HG02938 (cell line): ENCODE measurements at regions not wholly inside any gene's neighbourhood (a gene's known extent, or its start where the extent isn't known, plus 50 kb on each side); places are given as distances from the start of the nearest gene placed in this dataset.

Experiments
- ATAC-seq: cut with Tn5 transposase; IDR thresholded peaks from one replicate; pipeline ENCODE4 v1.9.1; 2021; ENCODE audit warnings: mild to moderate bottlenecking, moderate library complexity; ENCODE audit not compliant: unreplicated experiment

DNA sequence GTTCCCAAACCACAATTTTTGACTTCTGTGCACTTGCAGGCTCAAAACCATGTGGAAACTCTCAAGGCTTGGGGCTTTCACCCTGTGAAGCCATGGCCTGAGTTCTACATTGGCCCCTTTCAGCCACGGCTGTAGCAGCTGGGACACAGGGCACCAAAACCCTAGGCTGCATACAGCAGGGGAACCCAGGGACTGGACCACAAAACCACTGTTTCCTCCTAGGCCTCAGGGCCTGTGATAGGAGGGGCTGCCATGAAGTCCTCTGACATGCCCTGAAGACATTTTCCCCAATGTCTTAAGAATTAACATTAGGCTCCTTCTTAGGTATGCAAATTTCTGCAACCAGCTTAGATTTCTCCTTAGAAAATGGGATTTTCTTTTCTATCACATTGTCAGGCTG is 312.1 kb upstream of the TUSC1 start:
- ATAC-seq, result no peak

DNA sequence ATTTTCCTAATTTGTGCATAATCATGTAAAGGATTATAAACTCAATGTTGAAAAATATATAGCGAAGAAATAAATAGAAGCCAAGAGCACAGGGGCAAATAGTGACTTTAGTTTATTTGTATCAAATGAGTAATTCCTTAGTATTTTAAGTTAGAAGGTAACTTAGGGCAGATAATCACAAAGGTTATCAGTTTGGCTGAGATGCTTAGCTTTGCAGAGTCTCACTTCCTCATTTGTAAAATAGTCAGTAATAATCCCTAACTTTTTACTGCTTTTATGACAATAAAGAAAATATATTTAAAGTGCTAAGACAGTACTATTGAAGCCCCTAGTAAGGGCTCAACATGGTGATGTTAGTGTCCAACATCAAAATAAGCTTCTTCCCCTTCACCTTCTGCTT is 297.4 kb upstream of the TUSC1 start:
- ATAC-seq, result no peak

DNA sequence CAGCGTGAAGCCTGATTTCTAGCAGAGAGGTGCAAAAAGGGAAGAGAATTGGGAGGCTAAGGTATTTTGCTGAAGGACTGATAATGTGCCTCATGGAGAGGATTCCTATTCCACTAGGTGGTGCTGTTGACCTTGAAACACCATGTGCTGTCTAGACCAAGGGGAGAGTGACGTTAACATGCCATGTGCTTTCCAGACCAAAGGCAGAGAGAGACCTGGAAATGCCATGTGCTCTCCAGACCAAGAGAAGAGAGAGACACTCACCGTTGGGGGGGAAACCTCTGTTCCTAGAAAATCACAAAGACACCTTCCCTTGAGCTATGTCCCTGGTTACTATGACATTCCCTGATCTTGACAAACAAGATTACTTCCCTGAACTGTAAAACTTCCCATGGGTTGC is 286.0 kb upstream of the TUSC1 start:
- no peak for ATAC-seq

DNA sequence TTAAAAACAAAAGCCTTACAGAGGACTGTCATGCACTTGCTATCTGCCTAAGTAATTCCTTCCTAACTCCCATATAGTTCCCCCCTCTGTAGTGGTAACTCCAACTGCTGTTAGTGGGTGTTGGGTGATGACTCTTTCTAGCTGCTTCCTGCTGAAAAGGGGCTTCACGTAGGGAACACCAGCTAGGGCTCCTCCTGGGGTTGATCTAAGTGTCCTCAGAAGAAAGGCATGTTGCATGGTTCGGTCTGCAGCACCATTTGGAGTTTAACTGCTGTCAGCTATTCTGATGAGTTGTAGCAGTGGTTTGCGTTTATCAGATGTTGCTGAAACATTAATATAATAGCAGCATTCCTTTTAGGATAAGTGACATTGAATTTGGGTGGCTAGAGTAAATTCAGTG is 281.9 kb upstream of the TUSC1 start:
- no peak for ATAC-seq

DNA sequence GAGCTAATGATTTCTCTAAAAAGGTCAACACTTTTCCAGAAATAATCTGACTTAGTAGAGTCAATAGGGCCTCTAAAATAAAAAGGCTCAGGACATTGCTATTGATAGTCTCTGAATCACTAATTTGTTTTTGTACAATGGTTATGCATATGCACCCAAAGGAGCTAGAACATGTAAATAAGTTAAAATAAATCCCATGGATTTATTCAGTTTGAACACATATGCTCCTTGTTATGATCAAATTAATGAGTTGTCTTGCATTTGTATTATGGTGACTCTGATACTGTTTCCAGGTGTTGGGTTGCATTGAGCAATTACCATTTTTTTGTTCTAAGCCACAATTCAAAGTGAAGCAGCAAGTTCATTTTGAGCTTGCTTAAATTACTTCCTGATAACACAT is 276.0 kb upstream of the TUSC1 start:
- ATAC-seq, result no peak

DNA sequence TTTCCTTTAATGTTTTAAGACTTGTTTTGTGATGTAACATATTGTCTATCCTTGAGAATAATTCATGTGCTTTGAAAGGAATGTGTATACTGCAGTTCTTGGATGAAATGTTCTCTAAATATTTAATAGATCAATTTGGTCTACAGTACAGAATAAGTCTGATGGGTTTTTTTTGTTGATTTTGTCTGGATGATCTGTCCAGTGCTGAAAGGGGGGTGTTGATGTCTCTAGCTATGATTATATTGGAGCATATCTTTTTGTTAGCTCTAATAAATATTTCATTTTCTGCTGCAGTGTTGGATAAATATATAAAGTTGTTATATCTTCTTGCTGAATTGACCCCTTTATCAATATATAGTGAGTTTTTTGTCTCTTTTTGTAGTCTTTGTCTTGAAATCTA is 269.9 kb upstream of the TUSC1 start:
- ATAC-seq, result no peak

DNA sequence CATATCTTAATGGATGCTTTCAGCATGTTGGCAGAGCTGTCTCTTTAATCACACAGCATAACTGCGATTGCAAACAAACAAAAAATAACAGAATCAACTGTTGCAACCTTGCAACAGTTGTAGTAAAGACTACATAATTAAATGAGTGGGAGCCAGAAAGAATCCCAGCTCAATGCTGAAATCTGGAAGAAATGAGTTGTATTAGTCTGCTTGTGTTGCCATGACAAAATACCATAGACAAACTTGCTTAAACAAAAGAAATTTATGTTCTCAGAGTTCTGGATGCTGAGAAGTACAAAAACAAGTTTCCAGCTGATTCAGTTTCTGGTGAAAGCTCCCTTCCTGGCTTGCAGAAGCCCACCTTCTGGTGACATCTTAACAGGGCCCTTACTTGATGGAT is 260.9 kb upstream of the TUSC1 start:
- no peak for ATAC-seq

DNA sequence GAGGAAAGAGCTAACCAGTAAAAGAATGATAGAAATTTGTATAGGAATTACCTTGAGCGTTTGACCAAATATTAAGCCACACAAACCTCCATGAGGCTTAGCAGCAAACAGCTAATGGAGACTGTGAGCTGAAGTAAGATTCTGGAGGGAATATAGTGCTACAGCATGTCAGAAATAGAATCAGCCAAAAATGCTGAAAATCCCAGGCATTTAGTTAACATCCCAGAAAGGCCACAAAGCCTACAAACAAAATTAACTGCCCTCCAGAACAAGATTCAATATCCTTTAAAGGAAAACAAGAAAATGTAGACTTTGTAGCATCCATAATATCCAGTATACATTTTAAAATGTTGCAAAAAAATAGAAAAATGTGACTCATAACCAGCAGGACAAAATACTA is 257.8 kb upstream of the TUSC1 start:
- no peak for ATAC-seq

DNA sequence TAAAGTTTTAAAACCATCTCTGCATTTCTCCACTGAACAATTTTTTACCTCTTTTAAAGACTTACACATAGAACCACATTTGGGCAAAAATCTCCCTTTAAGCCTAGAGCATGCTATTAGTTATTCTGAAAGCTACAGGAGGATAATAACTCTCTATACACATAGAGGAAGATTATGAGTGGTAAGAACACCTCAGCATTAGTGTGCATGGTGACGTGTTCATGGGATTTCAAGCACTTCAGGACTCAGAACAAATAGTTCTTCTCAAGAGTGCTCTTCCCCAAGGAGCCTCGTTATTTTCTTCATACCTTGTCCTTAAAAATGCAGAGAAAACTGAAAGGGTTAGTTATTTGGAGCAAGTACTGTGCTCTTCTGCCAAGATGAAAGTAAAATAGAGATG is 256.9 kb upstream of the TUSC1 start:
- no peak for ATAC-seq

DNA sequence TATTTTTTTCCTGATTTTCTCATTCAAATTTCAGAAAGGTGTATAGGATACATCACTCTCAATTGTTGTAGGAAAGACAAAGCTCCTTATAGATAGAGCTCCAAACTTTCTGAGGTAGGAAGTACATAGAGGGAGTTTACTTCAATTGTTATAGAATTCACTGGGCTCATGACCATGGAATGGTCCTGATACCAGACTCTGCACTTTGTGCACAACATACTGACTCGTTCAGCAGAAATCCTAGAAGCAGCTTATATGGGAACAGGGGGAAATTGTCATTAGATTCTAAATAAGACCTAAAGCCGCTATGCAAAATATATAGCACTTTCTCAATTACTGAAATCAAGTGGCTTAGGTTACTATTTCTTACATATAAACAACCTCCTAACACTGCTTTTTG is 240.5 kb upstream of the TUSC1 start:
- ATAC-seq, result no peak

DNA sequence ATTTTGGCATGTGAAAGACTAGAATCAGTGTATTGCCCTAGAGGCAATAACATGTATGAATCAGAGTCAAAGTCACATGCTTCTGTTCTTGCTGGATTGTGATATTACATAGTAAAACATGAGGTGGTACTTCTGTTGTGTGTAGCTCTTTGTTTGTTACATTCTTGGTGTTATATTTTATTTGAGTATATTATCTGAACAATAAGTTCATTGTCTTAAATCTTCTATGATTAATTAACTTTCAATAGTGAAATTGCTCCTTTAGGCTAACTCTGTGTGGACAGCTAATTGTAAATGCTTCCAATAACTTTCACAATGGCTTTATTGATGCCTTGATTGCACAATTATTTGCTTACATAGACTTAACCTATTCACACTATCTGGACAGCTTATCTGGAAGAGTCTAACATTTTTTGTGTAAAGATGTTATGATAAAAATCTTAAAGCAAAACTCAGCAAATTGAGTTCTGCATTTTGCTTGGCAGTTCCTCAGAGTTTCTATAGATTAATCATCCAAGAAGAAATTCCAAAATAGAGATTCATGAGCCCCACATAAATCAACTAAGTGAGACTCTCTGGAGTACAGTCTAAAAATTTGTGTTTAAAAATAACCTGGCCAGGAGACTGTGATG is 239.6 kb upstream of the TUSC1 start:
- ATAC-seq, result no peak

DNA sequence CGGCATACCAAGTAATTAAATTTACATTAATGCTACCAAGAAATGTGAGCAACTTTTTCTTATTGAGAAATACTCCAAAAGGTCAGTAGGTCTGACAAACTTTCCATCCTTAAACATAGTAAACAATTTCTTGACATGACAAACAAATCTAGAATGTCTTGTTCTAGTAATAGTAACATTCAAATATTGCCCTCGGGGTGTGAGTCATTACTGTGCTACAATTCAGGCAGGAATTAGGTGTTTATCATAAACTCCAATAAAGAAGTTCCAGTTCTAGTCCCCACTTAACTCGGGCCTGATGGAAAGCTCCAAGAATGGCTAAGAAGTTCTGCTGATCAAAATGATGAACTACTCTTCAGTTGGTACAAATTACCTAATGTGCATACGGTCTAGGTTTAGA is 235.6 kb upstream of the TUSC1 start:
- ATAC-seq, result no peak

DNA sequence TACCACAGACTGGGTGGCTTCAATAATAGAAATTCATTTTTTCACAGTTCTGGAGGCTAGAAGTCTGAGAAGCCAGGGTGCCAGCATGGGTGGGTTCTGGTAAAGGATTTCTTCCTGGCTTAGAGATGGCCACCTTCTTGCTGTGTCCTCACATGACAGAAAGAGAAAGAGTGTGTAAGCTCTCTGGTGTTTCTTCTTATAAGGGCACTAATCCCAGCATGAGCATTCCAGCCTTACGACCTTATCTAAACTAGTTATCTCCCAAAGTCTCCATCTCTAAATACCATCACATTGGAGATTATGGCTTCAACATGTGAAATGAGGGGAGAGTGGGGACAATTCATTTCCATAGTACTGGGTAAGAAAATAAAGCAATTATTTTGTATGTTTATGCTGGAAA is 226.5 kb upstream of the TUSC1 start:
- ATAC-seq, result no peak

DNA sequence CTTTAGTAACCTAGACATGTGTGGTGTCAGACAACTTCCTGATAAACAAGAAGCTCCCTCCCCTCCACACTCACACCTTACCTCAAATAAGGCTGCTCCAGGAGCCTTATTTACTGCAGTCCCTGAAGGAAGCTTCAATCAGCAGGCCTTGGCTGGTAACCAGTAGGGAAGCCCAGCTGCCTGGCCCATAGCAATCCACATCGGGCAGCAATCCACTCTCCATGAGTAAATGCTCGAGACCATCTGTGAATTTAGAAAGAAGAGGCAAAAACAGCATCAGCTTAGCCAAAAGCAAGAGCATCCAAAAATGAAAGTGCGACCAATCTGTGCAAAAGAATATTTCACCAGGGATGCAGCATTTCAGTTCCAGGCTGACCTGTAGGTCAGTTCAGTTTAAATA is 213.3 kb upstream of the TUSC1 start:
- no peak for ATAC-seq

DNA sequence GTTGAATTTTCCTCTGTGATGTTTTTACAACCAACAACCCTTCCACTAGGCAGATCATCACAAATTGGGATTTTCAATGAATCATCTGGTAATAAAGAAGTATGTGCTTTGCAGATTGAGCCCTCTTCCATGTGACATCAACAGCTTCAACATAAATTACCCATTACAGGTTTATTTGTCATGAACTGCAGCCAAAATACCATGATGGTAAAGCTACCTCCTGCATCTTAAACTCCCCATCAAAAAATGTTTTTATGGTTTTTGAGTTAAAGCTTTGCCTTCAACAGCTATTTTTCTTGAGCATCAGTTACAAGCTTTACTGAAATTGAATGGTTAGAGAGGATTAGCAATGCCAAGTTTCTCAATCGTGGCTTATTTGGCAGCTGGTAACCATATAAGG is 211.4 kb upstream of the TUSC1 start:
- no peak for ATAC-seq

DNA sequence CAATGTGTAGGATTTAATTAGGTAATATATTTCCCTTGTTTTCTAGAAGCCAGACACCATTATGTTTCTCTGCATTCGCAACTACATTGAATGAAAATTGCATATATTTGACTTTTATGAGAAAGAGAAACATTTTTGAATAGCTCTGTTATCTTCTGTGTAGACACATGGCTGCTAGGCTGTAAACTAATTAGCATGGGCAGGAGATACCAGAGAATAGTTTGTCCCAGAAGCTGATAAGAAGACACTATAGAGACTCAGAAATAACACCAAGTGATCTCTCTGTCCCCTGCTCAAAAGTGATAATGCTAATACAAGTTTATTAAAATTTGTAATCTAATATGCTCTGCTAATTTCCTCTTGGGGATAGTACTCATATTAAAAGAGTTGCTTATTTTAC is 198.0 kb upstream of the TUSC1 start:
- no peak for ATAC-seq

DNA sequence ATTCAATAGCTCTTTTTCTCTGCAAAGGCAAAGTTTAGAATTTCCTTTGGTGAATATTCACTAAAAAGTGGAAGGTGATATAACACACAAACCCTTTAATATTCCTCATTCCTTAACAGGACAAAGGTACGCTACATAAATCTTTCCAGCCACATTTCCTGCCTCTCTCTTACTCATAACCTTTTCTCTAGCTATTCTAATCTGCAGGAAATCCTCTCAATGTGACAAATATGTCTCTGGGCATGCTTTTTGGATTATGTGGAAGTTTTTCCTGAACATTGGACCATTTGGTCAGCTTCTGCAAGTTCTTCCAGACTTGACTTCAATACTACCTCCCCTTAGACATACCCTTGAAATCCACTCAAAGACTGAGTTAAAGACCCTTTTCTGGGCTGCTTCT is 186.3 kb upstream of the TUSC1 start:
- ATAC-seq, result no peak

DNA sequence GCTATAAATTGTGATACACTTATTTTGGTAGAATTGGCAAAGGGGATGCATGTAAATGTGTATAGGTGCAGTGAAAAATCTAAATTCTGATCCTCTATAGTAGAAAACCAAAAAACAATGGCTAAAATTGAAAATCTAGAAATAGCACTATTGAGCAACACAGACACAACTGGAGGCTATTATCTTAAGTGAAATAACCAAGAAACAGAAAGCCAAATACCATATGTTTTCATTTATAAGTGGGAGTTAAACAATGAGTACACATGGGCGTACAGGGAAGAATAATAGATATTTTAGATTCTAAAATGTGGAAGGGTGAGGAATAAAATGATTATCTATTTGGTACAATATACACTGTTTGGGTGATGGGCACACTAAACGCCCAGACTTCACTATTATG is 183.2 kb upstream of the TUSC1 start:
- ATAC-seq, result no peak

DNA sequence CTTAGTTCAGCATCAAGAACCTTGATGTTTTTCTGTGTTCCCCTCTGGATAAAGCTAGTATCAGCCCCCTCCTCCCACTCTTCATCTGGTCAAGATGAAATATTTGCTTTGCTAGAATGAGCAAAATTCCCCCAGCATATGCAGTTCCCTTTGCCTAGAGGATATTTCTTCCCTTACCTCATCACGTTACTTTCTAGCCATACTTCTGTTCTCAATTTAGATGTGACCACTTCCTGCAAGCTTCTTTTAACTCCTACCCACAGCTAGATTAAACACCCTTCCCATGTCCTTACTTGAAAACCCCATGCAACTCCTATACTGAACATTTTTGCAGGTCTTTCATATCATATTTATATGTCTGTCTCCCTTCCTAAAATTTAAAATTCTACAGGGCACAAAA is 178.9 kb upstream of the TUSC1 start:
- no peak for ATAC-seq

DNA sequence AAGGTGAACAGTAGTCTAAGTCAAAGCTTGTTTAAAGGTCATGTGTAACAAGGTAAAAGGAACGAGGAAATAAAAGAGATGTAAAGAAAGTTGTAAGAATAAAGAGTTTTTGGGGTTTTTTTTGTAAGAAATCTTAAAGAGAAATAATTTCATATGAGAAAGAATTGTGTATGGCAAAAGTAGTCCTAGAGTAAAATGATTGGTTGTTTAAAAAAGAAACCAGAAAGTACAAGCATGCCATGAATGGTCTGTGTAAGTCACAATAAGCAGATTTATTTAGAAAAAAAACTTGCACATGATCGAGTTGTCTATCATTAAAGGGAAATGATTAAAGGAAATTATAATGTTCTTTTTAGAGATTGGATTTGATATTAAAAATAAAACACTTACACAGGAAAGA is 172.6 kb upstream of the TUSC1 start:
- no peak for ATAC-seq

DNA sequence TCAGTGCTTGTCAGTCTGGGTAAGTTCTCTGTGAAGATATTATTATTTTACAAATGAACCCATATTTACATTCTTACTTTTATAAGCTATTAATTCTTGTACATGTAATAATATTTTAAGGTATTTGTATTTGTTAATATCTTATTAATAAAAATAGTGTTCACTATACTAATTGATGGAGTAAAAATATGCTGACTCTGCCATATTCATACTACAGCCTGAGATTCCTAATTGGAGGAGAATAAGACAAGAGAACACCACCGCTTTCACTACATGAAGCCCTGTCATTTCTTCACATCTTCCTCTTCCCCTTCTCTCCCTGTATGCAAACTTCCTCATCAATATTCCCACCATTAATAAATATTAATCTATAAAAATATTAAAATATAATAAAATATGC is 167.6 kb upstream of the TUSC1 start:
- ATAC-seq, result no peak

DNA sequence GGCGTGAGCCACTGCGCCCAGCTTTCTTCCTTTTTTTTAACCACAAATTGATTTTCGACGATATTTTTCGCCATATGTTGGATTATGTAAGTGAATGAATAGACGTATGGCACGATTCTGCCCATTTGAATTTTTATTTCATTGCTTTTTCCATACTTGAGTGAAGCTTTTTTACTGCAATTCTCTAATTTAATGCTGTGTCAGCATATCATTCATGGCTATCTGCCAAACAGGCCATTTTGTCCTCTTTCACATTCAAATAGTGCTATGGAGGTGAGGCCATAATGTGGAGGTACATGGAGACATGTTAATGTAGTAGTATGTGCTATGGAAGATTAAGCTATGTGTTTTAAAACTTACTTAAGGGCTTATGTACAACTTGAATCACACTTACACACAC is 152.1 kb upstream of the TUSC1 start:
- ATAC-seq, result no peak

DNA sequence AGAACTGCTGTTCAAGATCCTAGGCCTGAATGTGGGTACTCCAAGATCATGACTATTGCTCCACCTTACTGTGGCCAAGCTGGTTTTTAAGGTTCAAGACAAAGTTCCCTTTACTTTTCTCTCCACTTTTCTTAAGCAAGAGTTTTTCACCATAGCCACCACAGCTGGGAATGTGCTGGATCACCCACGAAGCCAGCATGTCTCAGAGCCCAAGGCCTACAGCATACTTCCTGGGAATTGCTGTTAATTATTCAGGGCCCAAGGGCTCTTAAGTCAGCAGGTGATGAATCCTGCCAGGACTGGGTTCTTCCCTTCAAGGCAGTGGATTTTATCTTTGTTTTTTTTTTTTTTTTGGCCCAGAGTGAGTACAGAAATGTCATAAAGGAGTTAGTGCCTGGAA is 149.4 kb upstream of the TUSC1 start:
- no peak for ATAC-seq

DNA sequence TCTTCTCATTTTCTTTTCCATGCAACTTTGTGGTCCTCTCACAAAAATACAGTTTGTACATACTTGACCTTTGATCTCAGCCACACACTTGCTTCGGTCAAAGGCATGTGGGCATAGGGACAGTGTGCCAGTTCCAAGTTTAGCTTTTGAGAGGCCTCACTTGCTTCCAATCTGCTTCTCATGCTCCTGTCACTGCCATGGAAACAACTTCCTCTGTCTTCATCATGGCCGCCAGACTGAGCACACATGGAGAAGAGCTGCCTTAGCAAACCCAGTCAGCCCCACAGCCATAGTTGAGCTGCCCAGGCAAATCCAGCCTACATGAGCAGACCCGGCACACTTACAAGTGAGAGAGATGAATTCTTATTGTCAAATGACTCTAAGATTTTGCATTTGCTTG is 138.2 kb upstream of the TUSC1 start:
- no peak for ATAC-seq
